ES-I3 (cell line): ENCODE measurements at regions not wholly inside any gene's neighbourhood (a gene's known extent, or its start where the extent isn't known, plus 50 kb on each side); places are given as distances from the start of the nearest gene placed in this dataset.
"Not testable (repeated sequence)": the region's sequence is repeated elsewhere in the genome, so short reads cannot be mapped to it uniquely, and the experiment has no call there.

Experiments used
- H3K36me3 ChIP-seq: 2 replicates; pipeline ENCODE4 v1.6.1; 2013; ENCODE audit warnings: mild to moderate bottlenecking, low read length, control low read depth, moderate library complexity; ENCODE audit not compliant: insufficient read depth
- H3K4me1 ChIP-seq: 2 replicates; pipeline ENCODE4 v1.6.1; 2013; ENCODE audit warnings: mild to moderate bottlenecking, control low read depth, low read length; ENCODE audit not compliant: insufficient read depth
- H3K9ac ChIP-seq: 2 replicates; pipeline ENCODE4 v1.6.1; 2013; ENCODE audit warnings: low read depth, mild to moderate bottlenecking, low read length, moderate library complexity
- H3K9me3 ChIP-seq: 2 replicates; pipeline ENCODE4 v1.6.1; 2013; ENCODE audit warnings: mild to moderate bottlenecking, low read length, moderate library complexity; ENCODE audit not compliant: control insufficient read depth, insufficient read depth

- Histone ChIP-seq H3K36me3 (no peaks in the 10 kb centered on the region), H3K9me3 (no peaks in the 10 kb centered on the region), H3K9ac (no peak overlapping the region), H3K4me1 (no peaks in the 10 kb centered on the region)
Observed at GRCh38 chr7:153047079-153047959, 287.8 kb downstream of the ACTR3B start.

DNA sequence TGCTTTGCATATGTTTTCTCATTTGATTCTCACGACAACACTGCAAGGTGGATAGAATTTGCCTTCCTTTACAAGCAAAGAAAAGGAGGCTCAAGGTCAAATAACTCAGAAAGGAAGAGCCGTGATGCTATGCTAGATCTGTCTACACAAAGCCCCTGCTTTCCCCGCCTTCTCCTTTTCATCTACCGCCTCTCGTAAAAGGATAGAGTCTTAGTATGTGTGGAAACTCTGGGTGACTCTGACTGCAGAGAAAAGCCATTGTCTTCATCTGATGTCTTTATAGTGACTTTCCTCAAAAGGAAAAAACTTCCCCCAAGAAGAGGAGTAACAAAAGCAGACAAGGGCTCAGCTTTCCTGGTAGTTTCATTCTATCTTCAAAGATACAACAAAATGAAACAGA is 292.7 kb downstream of the ACTR3B start:
- H3K4me1 ChIP-seq, result no peaks in the 10 kb centered on the region
- H3K36me3 ChIP-seq, result no peaks in the 10 kb centered on the region
- H3K9me3 ChIP-seq, result no peaks in the 10 kb centered on the region
- H3K9ac ChIP-seq, result no peak overlapping the region

GRCh38 chr7:153061910-153062528 is 302.5 kb downstream of the ACTR3B start:
- Histone ChIP-seq H3K36me3 (no peaks in the 10 kb centered on the region), H3K4me1 (no peaks in the 10 kb centered on the region), H3K9ac (no peak overlapping the region), H3K9me3 (no peaks in the 10 kb centered on the region)

GRCh38 chr7:153065051-153065450 is 305.5 kb downstream of the ACTR3B start:
- Histone ChIP-seq H3K9me3 (no peaks in the 10 kb centered on the region), H3K36me3 (no peaks in the 10 kb centered on the region), H3K9ac (no peak overlapping the region), H3K4me1 (no peaks in the 10 kb centered on the region)

DNA sequence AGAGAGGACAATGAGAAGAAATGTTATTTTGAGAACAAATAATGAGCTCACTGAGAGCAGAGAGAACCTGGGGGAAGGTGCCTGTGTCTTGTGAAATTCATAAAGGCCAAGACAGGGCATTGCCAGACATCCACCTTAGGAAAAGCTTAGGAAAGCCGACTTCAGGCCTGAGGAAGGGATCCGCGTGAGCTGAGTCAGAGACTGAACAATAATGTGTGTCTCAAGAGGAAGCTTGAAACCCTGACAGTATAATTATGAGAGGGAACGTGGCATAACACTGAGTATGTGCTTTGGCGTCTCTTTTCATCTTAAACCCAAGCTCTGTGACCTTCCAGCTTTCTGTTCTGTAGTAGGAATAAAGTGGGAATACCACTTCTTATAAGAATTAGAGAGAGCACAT is 307.2 kb downstream of the ACTR3B start:
- no peak overlapping the region for H3K9ac ChIP-seq
- no peaks in the 10 kb centered on the region for H3K9me3 ChIP-seq
- no peaks in the 10 kb centered on the region for H3K4me1 ChIP-seq
- H3K36me3 ChIP-seq, result no peaks in the 10 kb centered on the region

- no peak overlapping the region for H3K9ac ChIP-seq
- no peaks in the 10 kb centered on the region for H3K4me1 ChIP-seq
- H3K9me3 ChIP-seq, result no peaks in the 10 kb centered on the region
- no peaks in the 10 kb centered on the region for H3K36me3 ChIP-seq
Observed at GRCh38 chr7:153070141-153070540, 310.6 kb downstream of the ACTR3B start.

- no peaks in the 10 kb centered on the region for H3K36me3 ChIP-seq
- H3K9me3 ChIP-seq, result no peaks in the 10 kb centered on the region
- H3K9ac ChIP-seq, result no peak overlapping the region
- no peaks in the 10 kb centered on the region for H3K4me1 ChIP-seq
Observed at GRCh38 chr7:153072806-153073205, 313.3 kb downstream of the ACTR3B start.

DNA sequence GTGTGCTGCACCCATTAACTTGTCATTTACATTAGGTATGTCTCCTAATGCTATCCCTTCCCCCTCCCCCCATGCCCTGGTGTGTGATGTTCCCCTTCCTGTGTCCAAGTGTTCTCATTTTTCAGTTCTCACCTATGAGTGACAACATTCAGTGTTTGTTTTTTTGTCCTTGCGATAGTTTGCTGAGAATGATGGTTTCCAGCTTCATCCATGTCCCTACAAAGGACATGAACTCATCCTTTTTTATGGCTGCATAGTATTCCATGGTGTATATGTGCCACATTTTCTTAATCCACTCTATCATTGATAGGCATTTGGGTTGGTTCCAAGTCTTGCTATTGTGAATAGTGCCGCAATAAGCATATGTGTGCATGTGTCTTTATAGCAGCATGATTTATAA is 316.7 kb downstream of the ACTR3B start:
- H3K9me3 ChIP-seq, H3K9ac ChIP-seq, H3K36me3 ChIP-seq, H3K4me1 ChIP-seq: not testable (repeated sequence)

DNA sequence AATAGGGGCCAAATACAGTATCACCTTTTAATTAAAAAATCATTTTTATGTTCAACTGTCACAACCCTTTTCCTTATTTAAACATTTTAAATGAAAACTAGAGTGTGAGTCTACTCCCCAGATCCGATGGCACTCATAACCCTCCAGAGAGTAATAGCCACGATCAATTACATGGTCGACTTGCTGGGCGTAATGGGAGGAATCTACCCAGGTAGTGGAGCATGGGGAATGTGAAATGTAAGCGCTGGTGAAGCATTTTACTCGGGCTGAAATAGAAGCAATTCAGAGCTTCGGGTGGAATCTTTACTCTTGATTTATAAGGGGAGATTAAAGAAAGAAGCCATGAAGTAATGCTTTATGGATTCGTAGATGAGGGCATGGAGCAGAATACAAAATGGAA is 321.9 kb downstream of the ACTR3B start:
- no peaks in the 10 kb centered on the region for H3K9me3 ChIP-seq
- no peaks in the 10 kb centered on the region for H3K4me1 ChIP-seq
- H3K36me3 ChIP-seq, result no peaks in the 10 kb centered on the region
- H3K9ac ChIP-seq, result no peak overlapping the region

- H3K9ac ChIP-seq, result no peak overlapping the region
- no peaks in the 10 kb centered on the region for H3K36me3 ChIP-seq
- H3K4me1 ChIP-seq, result no peaks in the 10 kb centered on the region
- no peaks in the 10 kb centered on the region for H3K9me3 ChIP-seq
Observed at GRCh38 chr7:153084278-153084677, 324.7 kb downstream of the ACTR3B start.

- H3K9ac ChIP-seq, result no peak overlapping the region
- H3K9me3 ChIP-seq, result no peaks in the 10 kb centered on the region
- H3K4me1 ChIP-seq, result peaks cover 2% of the 10 kb centered on the region; the same call in 1 of the 2 replicates
- H3K36me3 ChIP-seq, result no peaks in the 10 kb centered on the region
Observed at GRCh38 chr7:153087498-153087897, 327.9 kb downstream of the ACTR3B start.

GRCh38 chr7:153088601-153089000 is 329.0 kb downstream of the ACTR3B start:
- no peak overlapping the region for H3K9ac ChIP-seq
- H3K4me1 ChIP-seq, result peaks cover 2% of the 10 kb centered on the region; the same call in 1 of the 2 replicates
- H3K9me3 ChIP-seq, result no peaks in the 10 kb centered on the region
- no peaks in the 10 kb centered on the region for H3K36me3 ChIP-seq

GRCh38 chr7:153090209-153090608 is 330.7 kb downstream of the ACTR3B start:
- Histone ChIP-seq H3K36me3 (no peaks in the 10 kb centered on the region), H3K9ac (no peak overlapping the region), H3K9me3 (no peaks in the 10 kb centered on the region), H3K4me1 (peaks cover 2% of the 10 kb centered on the region; the same call in 1 of the 2 replicates)

DNA sequence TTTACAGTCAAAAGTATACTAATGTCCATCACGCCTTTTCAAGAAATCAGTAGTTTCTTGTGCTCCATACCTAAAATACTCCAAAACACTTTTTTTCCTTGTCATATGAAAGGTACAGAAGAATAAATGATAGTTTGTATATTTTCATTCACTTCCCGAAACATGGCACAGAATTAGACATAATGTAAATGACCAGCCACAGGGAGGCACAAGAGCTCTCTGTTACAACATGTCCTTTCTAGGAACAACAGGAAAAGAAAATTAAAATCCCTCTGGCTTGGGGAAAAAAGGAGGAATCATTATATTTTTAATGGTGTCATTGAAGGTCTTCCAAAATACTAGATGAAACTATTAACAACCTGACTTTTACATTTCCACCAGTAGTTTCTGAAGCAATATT is 331.2 kb downstream of the ACTR3B start:
- H3K9me3 ChIP-seq, result no peaks in the 10 kb centered on the region
- no peak overlapping the region for H3K9ac ChIP-seq
- H3K36me3 ChIP-seq, result no peaks in the 10 kb centered on the region
- H3K4me1 ChIP-seq, result peaks cover 2% of the 10 kb centered on the region; the same call in 1 of the 2 replicates

GRCh38 chr7:153091477-153091876 is 331.9 kb downstream of the ACTR3B start:
- H3K9ac ChIP-seq, result no peak overlapping the region
- no peaks in the 10 kb centered on the region for H3K9me3 ChIP-seq
- peaks cover 2% of the 10 kb centered on the region; the same call in 1 of the 2 replicates for H3K4me1 ChIP-seq
- H3K36me3 ChIP-seq, result no peaks in the 10 kb centered on the region
